HG02763 (cell line): ENCODE measurements at regions not wholly inside any gene's neighbourhood (a gene's known extent, or its start where the extent isn't known, plus 50 kb on each side); places are given as distances from the start of the nearest gene placed in this dataset.
"Not testable (repeated sequence)": the region's sequence is repeated elsewhere in the genome, so short reads cannot be mapped to it uniquely, and the experiment has no call there.

Experiments
- ATAC-seq: cut with Tn5 transposase; IDR thresholded peaks from one replicate; pipeline ENCODE4 v1.9.1; 2021; ENCODE audit warnings: mild to moderate bottlenecking, moderate library complexity; ENCODE audit not compliant: unreplicated experiment

- ATAC-seq, result no peak
These were observed 105.4 kb downstream of the TTC8 start for GRCh38 chr14:88929656-88930436.

DNA sequence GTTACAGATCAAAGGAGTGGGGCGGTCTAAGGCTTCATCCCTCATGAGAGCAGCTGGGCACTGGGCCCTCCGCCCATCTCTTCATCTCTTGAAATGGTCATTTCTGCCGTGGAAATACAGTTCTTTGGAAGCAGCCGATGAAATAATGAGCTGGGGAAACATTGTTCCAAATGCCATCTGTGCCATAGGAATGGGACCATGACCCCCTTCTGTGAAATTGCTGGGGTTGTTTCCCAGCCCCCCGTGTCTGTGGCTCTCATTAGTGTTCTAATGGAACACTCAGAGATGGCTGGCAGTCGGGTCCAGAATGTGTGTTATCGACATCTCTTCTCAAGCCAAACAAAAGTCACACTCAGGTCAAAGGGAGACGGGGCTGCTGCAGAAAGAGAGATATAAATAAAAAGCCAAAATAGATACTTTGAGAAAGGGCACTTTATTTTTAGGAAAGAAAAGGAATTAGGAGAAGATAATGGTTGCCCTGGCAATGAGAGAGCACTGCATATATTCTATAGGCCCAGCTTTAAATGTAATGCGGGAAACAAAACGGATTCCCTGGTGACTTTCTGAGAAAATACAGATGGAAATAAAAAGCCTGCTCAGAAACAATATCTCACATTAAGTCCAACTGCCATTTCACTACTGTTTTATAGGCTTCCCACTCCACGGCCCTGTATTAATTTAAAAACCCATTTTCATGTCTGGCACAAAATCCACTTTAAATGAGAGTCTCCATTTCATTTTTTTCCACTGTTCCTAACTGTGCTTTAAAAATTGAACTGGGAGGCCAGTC is 107.1 kb downstream of the TTC8 start:
- no peak for ATAC-seq

DNA sequence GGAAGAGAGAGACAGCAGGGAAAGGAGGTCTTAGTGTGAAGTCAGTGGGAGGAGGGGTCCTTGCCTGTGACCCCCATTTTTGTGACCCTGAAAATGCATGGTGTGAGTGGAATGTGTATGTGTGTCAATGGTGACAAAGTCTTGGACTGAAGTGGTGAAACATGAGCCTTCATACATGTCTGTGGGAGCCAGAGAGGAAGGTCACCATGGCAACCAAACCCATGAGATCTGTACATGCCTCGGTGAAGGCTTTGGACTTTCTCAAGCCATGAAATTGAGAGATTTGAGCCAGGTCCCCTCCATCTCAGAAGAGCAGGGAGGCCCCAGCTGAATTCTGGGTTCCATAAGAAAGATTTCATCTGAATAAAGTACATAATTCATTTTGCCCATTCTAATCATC is 108.7 kb downstream of the TTC8 start:
- ATAC-seq, result no peak

- no peak for ATAC-seq
These were observed 109.9 kb downstream of the TTC8 start for GRCh38 chr14:88934351-88934806.

GRCh38 chr14:88935083-88935482 is 110.6 kb downstream of the TTC8 start:
- ATAC-seq, result no peak

- ATAC-seq, result no peak
These were observed 113.3 kb downstream of the TTC8 start for GRCh38 chr14:88937706-88938105.

GRCh38 chr14:88940671-88941070 is 116.2 kb downstream of the TTC8 start:
- ATAC-seq, result no peak

DNA sequence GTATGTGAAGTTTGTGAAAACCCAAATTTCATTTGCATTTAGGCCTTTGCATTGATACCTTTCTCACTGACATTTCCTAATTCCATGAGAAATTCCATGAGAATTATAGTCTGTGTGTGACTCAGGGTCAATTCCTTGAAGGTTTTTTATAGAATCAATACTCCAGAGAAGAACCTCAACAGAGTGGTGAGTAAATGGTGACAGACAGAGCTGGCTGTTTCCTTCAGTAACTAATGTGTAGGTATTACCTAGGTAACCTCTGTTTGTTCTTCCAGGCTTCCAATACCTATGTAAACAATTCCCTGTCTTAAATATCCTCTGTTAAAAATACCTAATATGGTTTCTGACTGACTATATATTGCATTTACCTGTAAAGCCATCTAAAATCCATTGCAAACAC is 117.0 kb downstream of the TTC8 start:
- no peak for ATAC-seq

DNA sequence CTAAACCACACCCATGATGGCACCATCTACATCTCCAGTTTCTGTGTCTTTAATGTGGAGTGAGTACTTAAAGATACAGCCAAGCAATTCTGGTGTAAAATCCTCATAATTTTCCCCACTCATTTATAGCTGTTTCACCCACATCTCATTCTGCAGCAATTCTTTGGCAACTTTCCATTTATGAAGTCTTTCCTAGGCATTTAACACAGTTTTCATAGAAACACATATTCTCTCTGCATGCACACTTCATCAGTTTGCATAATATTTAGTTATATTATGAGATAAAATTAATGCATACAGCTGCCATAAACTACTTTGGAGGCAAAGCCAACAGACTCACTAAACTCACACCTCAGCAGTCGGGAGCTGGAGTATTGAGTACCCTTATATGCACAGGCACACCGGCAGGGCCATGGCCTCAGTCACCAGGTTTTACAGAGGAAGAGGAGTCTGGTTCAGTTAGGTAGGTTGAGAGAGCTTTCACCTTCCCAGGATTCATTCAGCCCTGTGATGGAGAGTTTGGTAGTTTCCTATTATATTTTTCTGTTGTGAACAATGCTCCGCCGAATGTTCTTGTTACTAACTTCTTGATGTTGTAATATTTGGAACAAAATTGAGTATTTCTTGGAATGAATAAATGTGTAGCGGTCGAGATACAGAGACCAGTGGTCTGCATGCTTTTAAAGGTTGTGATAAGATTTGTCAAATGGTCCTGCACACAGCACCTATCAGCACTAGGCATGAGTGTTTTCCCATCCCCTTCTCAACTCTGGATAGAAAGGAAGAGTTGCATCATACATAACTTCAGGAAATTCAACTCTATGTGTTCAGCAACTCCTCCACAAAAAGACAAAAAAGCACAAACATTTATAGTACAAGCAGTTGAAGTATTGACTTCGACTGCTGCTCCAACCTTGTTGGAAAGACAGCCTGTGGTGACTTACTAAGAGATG is 123.5 kb downstream of the TTC8 start:
- ATAC-seq, result no peak

- no peak for ATAC-seq
These were observed 125.6 kb downstream of the TTC8 start for GRCh38 chr14:88950069-88950468.

DNA sequence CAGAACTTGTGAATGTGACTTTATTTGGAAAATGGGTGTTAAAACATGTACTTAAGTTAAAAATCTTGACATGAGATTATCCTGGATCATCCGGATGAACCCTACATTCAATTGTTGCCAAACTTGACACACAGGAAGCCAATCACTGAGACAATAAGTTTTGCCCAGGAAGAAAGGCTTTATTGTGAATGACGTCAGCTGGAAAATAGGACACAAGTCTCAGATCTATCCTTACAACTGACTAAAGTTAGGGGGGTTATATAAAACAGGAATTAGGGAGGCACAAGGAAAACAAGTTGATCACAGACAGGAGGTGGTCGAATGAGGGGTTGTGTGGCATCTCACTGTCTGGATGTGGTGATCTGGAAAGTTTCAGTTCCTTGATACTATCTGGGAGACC is 126.9 kb downstream of the TTC8 start:
- ATAC-seq, result no peak

- no peak for ATAC-seq
These were observed 128.4 kb downstream of the TTC8 start for GRCh38 chr14:88952901-88953300.

GRCh38 chr14:88955455-88955854 is 131.0 kb downstream of the TTC8 start:
- no peak for ATAC-seq

- ATAC-seq, result no peak
These were observed 136.0 kb downstream of the TTC8 start for GRCh38 chr14:88960496-88960895.

GRCh38 chr14:88961214-88961613 is 136.8 kb downstream of the TTC8 start:
- ATAC-seq, result no peak

GRCh38 chr14:88962356-88962755 is 137.9 kb downstream of the TTC8 start:
- no peak for ATAC-seq

DNA sequence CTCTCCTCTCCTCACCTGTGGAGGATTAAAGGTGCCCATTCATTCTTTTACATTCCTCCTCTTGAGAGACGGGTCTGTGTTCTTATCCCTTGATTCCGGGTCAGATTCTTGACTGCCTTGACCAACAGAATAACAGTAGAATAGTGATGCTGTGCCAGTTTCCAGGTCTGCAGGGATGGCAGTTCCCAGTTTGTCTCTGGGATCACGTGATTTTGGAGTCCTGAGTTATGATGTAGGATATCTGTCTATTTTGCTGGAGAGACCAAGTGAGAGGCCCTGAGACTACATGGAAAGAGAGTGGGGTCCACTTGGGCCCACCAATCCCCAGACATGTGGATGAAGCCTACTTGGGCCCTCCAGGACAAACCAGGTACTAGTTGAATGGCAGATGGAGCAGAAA is 142.8 kb downstream of the TTC8 start:
- no peak for ATAC-seq

DNA sequence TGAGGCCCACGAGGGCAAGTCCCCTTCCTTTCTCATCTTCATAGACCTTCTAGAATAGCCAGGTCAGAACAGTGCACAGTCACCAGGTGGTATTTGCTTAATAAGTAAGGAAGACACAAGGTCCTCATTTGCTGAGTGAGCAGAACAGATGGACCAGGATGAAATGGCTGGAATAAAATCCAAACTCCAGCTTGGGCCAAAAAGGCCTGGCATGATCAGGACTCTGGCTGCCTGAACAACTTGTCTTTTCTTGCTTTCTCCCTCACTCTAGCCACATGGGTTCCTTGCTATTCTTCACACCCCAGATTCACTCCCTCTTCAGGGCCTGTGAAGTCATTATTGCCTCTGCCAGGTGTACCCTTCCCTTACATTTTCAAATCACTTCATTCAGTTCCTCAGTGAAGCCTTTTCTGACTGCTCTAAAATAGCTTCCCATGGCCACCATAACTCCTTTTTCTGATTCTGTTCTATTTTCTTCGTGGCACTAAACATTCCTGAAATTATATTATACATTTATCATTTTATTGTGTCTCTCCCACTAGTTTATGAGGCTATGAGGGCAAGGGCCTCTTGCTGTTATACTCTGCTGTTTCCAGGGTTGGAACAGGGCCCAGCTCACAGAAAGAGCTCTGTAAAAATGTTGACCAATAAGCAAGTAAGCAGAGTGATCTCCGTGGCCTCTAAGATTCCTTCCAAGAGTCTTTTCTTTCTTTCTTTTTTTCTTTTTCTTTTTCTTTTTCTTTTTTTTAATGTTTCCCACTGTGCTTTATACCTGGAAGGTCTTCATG is 150.8 kb downstream of the TTC8 start:
- no peak for ATAC-seq

GRCh38 chr14:88975926-88976325 is 151.5 kb downstream of the TTC8 start:
- ATAC-seq, result no peak

DNA sequence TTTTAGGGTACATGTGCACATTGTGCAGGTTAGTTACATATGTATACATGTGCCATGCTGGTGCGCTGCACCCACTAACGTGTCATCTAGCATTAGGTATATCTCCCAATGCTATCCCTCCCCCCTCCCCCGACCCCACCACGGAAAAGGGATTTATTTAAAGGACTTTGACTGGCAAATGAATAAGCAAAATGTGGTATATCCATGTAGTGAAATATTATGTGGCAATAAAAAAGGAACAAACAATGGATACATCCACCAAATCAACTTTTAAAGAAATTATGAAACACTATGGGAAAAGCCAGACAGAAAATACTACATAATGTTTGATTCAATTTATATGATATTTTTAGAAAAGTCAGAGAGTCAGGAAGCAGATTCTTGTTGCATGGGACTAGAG is 156.5 kb downstream of the TTC8 start:
- ATAC-seq, result not testable (repeated sequence)
